ENCODE measurements at regions not wholly inside any gene's neighbourhood (a gene's known extent, or its start where the extent isn't known, plus 50 kb on each side); places are given as distances from the start of the nearest gene placed in this dataset.

- Histone ChIP-seq H2BK120ac (ENCODE audit: low read depth, low read length, poor library complexity, severe bottlenecking) (no peak overlapping the region), H3K4me2 (ENCODE audit: insufficient read depth, insufficient read length, low read length) (no peak overlapping the region), H2BK12ac (ENCODE audit: insufficient read length, low read depth, low read length) (no peak overlapping the region), H3K56ac (ENCODE audit: insufficient read length, low read depth, low read length) (no peak overlapping the region), H3T11ph (ENCODE audit: low read length) (no peak overlapping the region), H2AK5ac (ENCODE audit: insufficient read length, low read length) (no peak overlapping the region), H4K91ac (ENCODE audit: insufficient read length, low read depth, low read length) (no peak overlapping the region), H3K27me3 (ENCODE audit: insufficient read depth, low read length) (no peaks in the 10 kb centered on the region), H2BK20ac (ENCODE audit: low read depth, low read length, poor library complexity, severe bottlenecking) (no peak overlapping the region), H3K14ac (ENCODE audit: insufficient read depth, low read length) (no peak overlapping the region), H3K4me1 (ENCODE audit: insufficient read depth, low read length) (no peaks in the 10 kb centered on the region), H3K9ac (ENCODE audit: extremely low read depth, insufficient read length, low read length) (no peak overlapping the region), H2BK15ac (ENCODE audit: low read depth, low read length) (no peak overlapping the region), H3K9me3 (ENCODE audit: control insufficient read depth, low read depth, low read length) (no peaks in the 10 kb centered on the region), H3K23ac (ENCODE audit: insufficient read length, low read depth, low read length) (no peak overlapping the region), H4K5ac (ENCODE audit: insufficient read length, low read depth, low read length) (no peak overlapping the region), H2BK5ac (ENCODE audit: insufficient read length, low read length) (no peak overlapping the region), H3K79me2 (ENCODE audit: insufficient read depth, low read length) (no peaks in the 10 kb centered on the region), H4K20me1 (ENCODE audit: control insufficient read depth, insufficient read depth, insufficient read length) (no peaks in the 10 kb centered on the region), H3K23me2 (ENCODE audit: insufficient read length, low read depth, low read length, poor library complexity, severe bottlenecking) (no peaks in the 10 kb centered on the region), H3K18ac (ENCODE audit: insufficient read length, low read depth, low read length) (no peak overlapping the region), H3K27ac (ENCODE audit: insufficient read length, low read depth, low read length) (no peak overlapping the region), H3K4ac (ENCODE audit: low read depth, low read length) (no peak overlapping the region), H2AFZ (ENCODE audit: low read length) (no peak overlapping the region), H3K79me1 (ENCODE audit: insufficient read depth, low read depth, low read length, poor library complexity, severe bottlenecking) (no peaks in the 10 kb centered on the region), H4K8ac (replicated peaks; ENCODE audit: insufficient read length, low read depth, low read length) (no peak overlapping the region)
- Mint-ChIP-seq H3K4me3 (no peak overlapping the region), H3K27ac (no peak overlapping the region), H3K9me3 (peaks cover 0 to 7% of the 10 kb centered on the region in 2 experiments; a peak in 3 of 5 replicates), H3K4me1 (no peaks in the 10 kb centered on the region), H3K36me3 (ENCODE audit: insufficient read depth in 1 of 3, low read depth in 3 of 3) (peaks cover 0 to 4% (median 1%) of the 10 kb centered on the region in 3 experiments; a peak in 2 of 7 replicates), H3K27me3 (ENCODE audit: low read depth) (no peaks in the 10 kb centered on the region)
- WGBS (ENCODE audit: extremely low coverage, insufficient read length, low lambda C conversion rate): no CpG with 5 or more reads among the region's 2 CpGs
- no peak for DNase-seq
- no peak for TF ChIP-seq CTCF (conservative IDR thresholded peaks at IDR 0.05)
These were observed 556.8 kb upstream of the PTCHD4 start for GRCh38 chr6:48667797-48668196.

Measured in H9 (cell line).